ENCODE measurements at regions not wholly inside any gene's neighbourhood (a gene's known extent, or its start where the extent isn't known, plus 50 kb on each side); places are given as distances from the start of the nearest gene placed in this dataset.

DNA sequence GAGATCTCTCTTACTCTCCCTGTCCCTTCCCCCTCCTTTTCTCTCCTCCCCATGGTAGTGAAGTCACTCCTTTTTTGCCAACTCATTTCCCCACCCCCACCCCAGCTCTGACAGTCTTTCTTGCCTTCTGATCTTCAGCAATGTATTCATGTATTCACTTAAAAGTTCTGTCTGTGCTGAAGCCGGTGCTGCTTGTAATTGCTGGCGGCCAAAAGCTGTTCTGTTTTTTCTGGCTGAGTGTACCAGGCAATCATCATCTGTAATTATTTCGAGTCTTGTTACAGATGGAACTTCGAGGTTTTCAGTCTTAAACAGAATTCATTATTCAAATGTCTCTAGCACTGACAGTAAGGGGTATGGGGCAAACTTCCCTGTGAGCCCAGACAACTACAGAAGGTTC, 99.5 kb downstream of the SPATA19 start:
- Mint-ChIP-seq H3K4me3 (no peak overlapping the region), H3K9me3 (peaks cover 16% of the 10 kb centered on the region), H3K4me1 (peaks cover 25% of the 10 kb centered on the region), H3K27me3 (ENCODE audit: low read depth) (peaks cover 3% of the 10 kb centered on the region), H3K27ac (no peak overlapping the region), H3K36me3 (no peaks in the 10 kb centered on the region)
- TF ChIP-seq ZNF423 (CRISPR knock-in tag; IDR thresholded peaks at IDR 0.05) (no peak), FOXJ3 (CRISPR knock-in tag; IDR thresholded peaks at IDR 0.05; ENCODE audit: borderline replicate concordance) (no peak), SP1 (CRISPR knock-in tag; conservative IDR thresholded peaks at IDR 0.05) (no peak), ZNF281 (CRISPR knock-in tag; IDR thresholded peaks at IDR 0.05) (no peak), EMX1 (CRISPR knock-in tag; IDR thresholded peaks at IDR 0.05) (no peak), ZBTB43 (CRISPR knock-in tag; IDR thresholded peaks at IDR 0.05) (no peak), CREB1 (CRISPR knock-in tag; IDR thresholded peaks at IDR 0.05) (no peak)
- TF ChIP-seq, protein P1, sequence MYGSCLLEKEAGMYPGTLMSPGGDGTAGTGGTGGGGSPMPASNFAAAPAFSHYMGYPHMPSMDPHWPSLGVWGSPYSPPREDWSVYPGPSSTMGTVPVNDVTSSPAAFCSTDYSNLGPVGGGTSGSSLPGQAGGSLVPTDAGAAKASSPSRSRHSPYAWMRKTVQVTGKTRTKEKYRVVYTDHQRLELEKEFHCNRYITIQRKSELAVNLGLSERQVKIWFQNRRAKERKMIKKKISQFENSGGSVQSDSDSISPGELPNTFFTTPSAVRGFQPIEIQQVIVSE (CRISPR knock-in tag; IDR thresholded peaks at IDR 0.05; ENCODE audit: borderline replicate concordance) = no peak
- TF ChIP-seq, protein P2, sequence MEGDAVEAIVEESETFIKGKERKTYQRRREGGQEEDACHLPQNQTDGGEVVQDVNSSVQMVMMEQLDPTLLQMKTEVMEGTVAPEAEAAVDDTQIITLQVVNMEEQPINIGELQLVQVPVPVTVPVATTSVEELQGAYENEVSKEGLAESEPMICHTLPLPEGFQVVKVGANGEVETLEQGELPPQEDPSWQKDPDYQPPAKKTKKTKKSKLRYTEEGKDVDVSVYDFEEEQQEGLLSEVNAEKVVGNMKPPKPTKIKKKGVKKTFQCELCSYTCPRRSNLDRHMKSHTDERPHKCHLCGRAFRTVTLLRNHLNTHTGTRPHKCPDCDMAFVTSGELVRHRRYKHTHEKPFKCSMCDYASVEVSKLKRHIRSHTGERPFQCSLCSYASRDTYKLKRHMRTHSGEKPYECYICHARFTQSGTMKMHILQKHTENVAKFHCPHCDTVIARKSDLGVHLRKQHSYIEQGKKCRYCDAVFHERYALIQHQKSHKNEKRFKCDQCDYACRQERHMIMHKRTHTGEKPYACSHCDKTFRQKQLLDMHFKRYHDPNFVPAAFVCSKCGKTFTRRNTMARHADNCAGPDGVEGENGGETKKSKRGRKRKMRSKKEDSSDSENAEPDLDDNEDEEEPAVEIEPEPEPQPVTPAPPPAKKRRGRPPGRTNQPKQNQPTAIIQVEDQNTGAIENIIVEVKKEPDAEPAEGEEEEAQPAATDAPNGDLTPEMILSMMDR (IDR thresholded peaks at IDR 0.05) = no peak
- TF ChIP-seq, protein P3, sequence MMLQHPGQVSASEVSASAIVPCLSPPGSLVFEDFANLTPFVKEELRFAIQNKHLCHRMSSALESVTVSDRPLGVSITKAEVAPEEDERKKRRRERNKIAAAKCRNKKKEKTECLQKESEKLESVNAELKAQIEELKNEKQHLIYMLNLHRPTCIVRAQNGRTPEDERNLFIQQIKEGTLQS (CRISPR knock-in tag; conservative IDR thresholded peaks at IDR 0.05) = no peak
- DNase-seq (ENCODE audit: low spot score) (no peak), ATAC-seq (no peak)
- POLR2A ChIA-PET = interaction anchor here (0.6 kb wide), 1 partner anchor 114 kb away, joined by 7 read pairs; no protein-coding TSS in a partner anchor
- CTCF ChIA-PET = interaction anchor here (1.2 to 1.3 kb wide), 2 partner anchors 76 to 169 kb away, joined by 4 read pairs; no protein-coding TSS in a partner anchor

- CTCF ChIA-PET = no interaction called here
- peaks cover 12% of the 10 kb centered on the region for H3K9me3 Mint-ChIP-seq
- TF ChIP-seq HMGA2 (CRISPR knock-in tag; IDR thresholded peaks at IDR 0.05) = no peak
- TF ChIP-seq GABPB1 (CRISPR knock-in tag; IDR thresholded peaks at IDR 0.05) = no peak
- no peak for TF ChIP-seq ZNF425 (CRISPR knock-in tag; conservative IDR thresholded peaks at IDR 0.05)
- TF ChIP-seq TEAD4 (CRISPR knock-in tag; IDR thresholded peaks at IDR 0.05) = no peak
- no peak for TF ChIP-seq ESRRA (CRISPR knock-in tag; IDR thresholded peaks at IDR 0.05; ENCODE audit: borderline replicate concordance)
- TF ChIP-seq, protein P4, sequence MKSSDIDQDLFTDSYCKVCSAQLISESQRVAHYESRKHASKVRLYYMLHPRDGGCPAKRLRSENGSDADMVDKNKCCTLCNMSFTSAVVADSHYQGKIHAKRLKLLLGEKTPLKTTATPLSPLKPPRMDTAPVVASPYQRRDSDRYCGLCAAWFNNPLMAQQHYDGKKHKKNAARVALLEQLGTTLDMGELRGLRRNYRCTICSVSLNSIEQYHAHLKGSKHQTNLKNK (CRISPR knock-in tag; IDR thresholded peaks at IDR 0.05) = no peak
- no peak for TF ChIP-seq FOXP1 (CRISPR knock-in tag; IDR thresholded peaks at IDR 0.05; ENCODE audit: borderline replicate concordance)
- no peak for TF ChIP-seq EMX1 (CRISPR knock-in tag; IDR thresholded peaks at IDR 0.05)
- no peak for TF ChIP-seq ZNF281 (CRISPR knock-in tag; IDR thresholded peaks at IDR 0.05)
- TF ChIP-seq CBFB (CRISPR knock-in tag; IDR thresholded peaks at IDR 0.05; ENCODE audit: low read depth) = no peak
- TF ChIP-seq RELA (CRISPR knock-in tag; IDR thresholded peaks at IDR 0.05; ENCODE audit: borderline replicate concordance) = no peak
- TF ChIP-seq MLX (CRISPR knock-in tag; IDR thresholded peaks at IDR 0.05) = no peak
Observed at GRCh38 chr11:133742353-133742752, 103.0 kb downstream of the SPATA19 start.

More at GRCh38 chr11:133742353-133742752, 103.0 kb downstream of the SPATA19 start:
- H3K27me3 Mint-ChIP-seq (ENCODE audit: low read depth) = peaks cover 3% of the 10 kb centered on the region
- DNase-seq (ENCODE audit: low spot score) = no peak
- H3K4me1 Mint-ChIP-seq = peaks cover 14% of the 10 kb centered on the region
- no peak for ATAC-seq
- H3K4me3 Mint-ChIP-seq = no peak overlapping the region
- no peaks in the 10 kb centered on the region for H3K36me3 Mint-ChIP-seq
- H3K27ac Mint-ChIP-seq = no peak overlapping the region
- POLR2A ChIA-PET = no interaction called here
